Thymus (tissue), 11 donors: ENCODE measurements at regions not wholly inside any gene's neighbourhood (a gene's known extent, or its start where the extent isn't known, plus 50 kb on each side); places are given as distances from the start of the nearest gene placed in this dataset.

Experiments
- DNase-seq, 9 donors: peaks; one replicate each; pipeline ENCODE4 v3.0.0-alpha.2; 2013; ENCODE audit warnings: low spot score in 9 of 9, low read depth in 6 of 9, missing footprints in 1 of 9
- H3K27ac ChIP-seq, 2 donors: one replicate each; pipeline ENCODE4 v1.5.1; 2013; ENCODE audit warnings: control low read depth in 1 of 2, low read depth in 1 of 2, low read length in 1 of 2, mild to moderate bottlenecking in 1 of 2, moderate library complexity in 1 of 2
- H3K27me3 ChIP-seq, 2 donors: one replicate each; pipeline ENCODE4 v1.5.1; 2013; ENCODE audit warnings: low read length in 1 of 2; ENCODE audit not compliant: control insufficient read depth in 2 of 2, insufficient read depth in 1 of 2
- H3K36me3 ChIP-seq, 2 donors: one replicate each; pipeline ENCODE4 v1.5.1; 2013; ENCODE audit warnings: low read length in 1 of 2, mild to moderate bottlenecking in 1 of 2, moderate library complexity in 1 of 2; ENCODE audit not compliant: control insufficient read depth in 2 of 2, insufficient read depth in 2 of 2
- H3K4me1 ChIP-seq, 2 donors: one replicate each; pipeline ENCODE4 v1.5.1; 2013; ENCODE audit warnings: low read length in 2 of 2; ENCODE audit not compliant: control insufficient read depth in 2 of 2, insufficient read depth in 2 of 2
- H3K4me3 ChIP-seq, 2 donors: one replicate each; pipeline ENCODE4 v1.5.1; 2013; ENCODE audit warnings: low read length in 2 of 2, control low read depth in 1 of 2, mild to moderate bottlenecking in 1 of 2
- H3K9me3 ChIP-seq, 2 donors: one replicate each; pipeline ENCODE4 v1.5.1; 2013; ENCODE audit warnings: low read length in 1 of 2, mild to moderate bottlenecking in 1 of 2; ENCODE audit not compliant: control insufficient read depth in 2 of 2, insufficient read depth in 1 of 2
- WGBS: extraction: QIAGEN DNeasy Blood & Tissue Kit; methylation state at CpG from one replicate; pipeline ENCODE4 v1.1.7; 2013; 5-methylcytosine and 5-hydroxymethylcytosine counted together
- donor health status: healthy.

DNA sequence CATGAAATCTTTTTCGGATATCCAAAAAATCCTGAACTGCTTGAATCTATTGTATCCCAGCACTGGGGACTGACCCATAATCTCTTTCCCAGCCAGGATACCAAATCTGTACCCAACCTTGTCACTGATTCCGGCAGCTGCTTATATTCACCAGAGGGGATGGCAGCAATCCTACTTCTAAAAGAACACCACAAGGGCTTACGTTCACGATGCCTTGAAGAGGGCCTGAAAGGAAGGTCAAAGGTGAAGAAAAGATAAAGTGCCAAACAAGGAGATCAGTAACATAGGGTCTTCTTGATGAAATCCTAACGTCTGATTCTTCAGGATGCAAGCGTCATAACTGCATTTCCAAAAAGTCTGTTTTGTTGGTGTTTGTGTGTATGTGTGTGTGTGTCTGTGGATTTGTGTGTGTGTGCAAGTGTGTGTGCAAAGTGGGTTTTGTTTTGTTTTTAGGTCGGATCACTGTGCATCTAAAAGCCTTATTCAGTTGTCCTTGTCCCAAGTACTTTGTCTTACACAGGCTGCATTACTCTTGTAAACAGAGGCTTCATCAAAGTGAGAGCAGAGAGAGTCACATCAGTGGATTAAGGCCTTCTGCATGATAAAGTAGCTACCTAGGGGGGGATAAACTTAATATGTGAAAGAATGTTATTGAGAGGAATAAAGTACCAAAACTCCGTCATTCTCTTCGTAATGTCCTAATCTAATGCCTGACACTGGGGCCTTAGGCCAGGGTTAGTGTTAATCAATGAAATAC lies 179.3 kb downstream of the BARHL2 start:
- Histone ChIP-seq H3K36me3 (no peaks in the 10 kb centered on the region), H3K27me3 (no peaks in the 10 kb centered on the region), H3K4me1 (no peaks in the 10 kb centered on the region), H3K4me3 (no peak overlapping the region), H3K27ac (no peak overlapping the region), H3K9me3 (no peaks in the 10 kb centered on the region)
- no peak for DNase-seq
- WGBS, result 87% methylated on average over 9 of the region's 9 CpGs

DNA sequence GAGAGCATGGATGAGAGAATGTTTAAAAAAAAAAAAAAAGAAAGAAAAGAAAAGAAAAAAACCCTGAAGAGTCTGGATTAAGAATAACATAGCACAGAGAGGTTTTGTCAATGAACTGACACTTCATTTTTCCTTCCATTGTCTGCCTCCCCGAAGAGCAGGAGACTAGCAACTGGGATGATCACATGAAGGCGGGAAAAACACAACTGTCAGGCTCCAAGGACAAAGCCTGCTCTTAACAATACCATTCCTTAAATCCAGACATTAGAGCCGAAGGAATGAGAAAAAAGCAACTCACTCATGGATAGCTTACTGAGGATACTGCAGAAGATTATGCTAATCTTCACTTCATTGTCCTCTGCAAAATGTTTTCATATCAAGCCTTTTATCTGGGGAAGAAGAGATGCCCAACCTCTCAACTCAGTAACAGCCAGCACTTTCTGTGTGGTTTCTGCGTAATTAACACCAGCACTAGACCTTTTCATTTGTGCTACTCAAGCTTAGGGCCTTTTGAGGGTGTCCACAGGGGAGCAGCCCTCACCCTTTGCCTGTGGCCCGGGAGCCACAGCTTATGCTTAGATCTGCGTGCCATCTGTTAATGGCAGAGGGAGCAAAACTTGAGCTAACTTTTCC lies 182.3 kb downstream of the BARHL2 start:
- Histone ChIP-seq H3K27ac (no peak overlapping the region), H3K4me3 (no peak overlapping the region), H3K36me3 (no peaks in the 10 kb centered on the region), H3K27me3 (no peaks in the 10 kb centered on the region), H3K4me1 (no peaks in the 10 kb centered on the region), H3K9me3 (no peaks in the 10 kb centered on the region)
- no peak for DNase-seq
- WGBS, result 72% methylated on average over 6 of the region's 6 CpGs

DNA sequence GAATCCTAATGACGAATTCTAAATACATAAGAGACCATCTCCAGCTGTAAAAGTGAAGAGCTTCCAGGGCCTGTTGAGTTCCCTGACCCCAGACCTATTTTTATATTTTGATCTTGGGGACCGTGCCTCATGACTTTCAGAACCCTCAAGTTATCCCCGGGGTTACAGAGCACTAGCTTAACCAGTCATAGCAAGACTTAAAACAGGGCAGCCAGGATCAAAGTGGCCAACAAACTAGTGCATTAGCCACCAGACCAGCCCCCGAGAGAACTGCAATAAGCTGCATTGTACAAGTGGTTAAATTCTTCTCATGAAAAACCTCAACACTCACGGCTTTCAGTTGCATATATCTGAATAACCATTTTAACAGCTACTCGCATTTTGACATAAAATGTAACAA lies 183.0 kb downstream of the BARHL2 start:
- WGBS, result 92% methylated on average over 6 of the region's 6 CpGs

DNA sequence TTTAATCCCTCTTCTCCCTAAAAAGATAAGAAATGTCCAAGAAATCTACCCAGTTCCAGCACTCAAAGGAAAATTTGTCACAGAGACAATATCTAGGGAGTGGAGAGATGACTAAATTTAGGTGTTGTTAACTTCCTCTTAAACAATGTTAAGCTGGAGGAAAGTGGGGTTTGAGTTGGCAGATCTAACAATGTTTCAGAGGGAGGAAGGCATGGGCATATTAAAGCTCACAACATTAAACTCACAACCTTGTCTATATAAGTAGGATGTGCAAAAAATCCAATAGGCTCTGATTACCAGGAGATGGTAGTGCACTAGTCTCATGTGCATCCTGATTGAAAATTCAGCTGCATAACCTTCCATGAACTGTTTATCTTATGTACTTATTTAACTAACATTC lies 190.1 kb downstream of the BARHL2 start:
- no peaks in the 10 kb centered on the region for H3K4me1 ChIP-seq
- no peaks in the 10 kb centered on the region for H3K27me3 ChIP-seq
- no peak overlapping the region for H3K27ac ChIP-seq
- no peak overlapping the region for H3K4me3 ChIP-seq
- DNase-seq, result no peak
- H3K36me3 ChIP-seq, result no peaks in the 10 kb centered on the region
- H3K9me3 ChIP-seq, result no peaks in the 10 kb centered on the region

More for the DNA sequence above, 183.0 kb downstream of the BARHL2 start:
- DNase-seq, result no peak
- no peaks in the 10 kb centered on the region for H3K9me3 ChIP-seq
- no peaks in the 10 kb centered on the region for H3K27me3 ChIP-seq
- H3K4me3 ChIP-seq, result no peak overlapping the region
- H3K4me1 ChIP-seq, result no peaks in the 10 kb centered on the region
- no peaks in the 10 kb centered on the region for H3K36me3 ChIP-seq
- no peak overlapping the region for H3K27ac ChIP-seq

DNA sequence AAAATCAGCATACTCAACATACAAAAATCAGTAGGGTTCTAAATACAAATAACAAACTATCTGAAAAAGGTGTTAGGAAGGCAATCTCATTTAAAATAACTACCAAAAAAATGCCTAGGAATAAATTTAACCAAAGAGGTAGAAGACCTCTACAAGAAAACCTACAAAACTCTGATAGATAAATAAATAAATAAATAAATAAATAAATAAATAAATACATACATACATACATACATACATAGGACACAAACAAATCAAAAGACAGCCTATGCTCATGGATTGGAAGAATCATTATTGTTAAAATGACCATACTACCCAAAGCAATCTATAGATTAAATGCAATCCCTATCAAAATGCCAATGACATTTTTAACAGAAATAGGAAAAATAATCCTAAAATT lies 194.7 kb downstream of the BARHL2 start:
- no peak overlapping the region for H3K27ac ChIP-seq
- DNase-seq, result no peak

DNA sequence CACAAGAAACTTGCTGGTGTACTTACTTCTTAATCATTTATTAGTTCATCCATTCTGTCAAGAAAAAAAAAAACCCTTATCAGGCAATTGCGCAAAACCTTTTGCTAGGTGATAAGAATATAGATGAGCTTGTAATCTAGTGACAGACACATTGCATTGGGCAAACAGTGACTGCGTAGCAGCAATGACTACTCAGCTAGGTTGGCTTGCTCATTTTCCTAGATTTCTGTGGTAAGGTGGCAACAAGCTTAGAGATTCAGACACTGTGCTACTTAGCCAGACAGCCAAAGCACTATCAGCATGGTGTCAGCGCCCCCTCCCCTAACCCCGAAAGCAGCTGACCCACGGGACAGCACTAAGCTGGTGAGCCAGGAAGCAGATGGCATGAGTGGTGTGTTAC lies 203.1 kb downstream of the BARHL2 start:
- WGBS, result 90% methylated on average over 5 of the region's 5 CpGs
- no peak for DNase-seq
- H3K27me3 ChIP-seq, result no peaks in the 10 kb centered on the region

More for the DNA sequence above, 194.7 kb downstream of the BARHL2 start:
- H3K27me3 ChIP-seq, result no peaks in the 10 kb centered on the region
- no peak overlapping the region for H3K4me3 ChIP-seq
- H3K4me1 ChIP-seq, result no peaks in the 10 kb centered on the region
- no peaks in the 10 kb centered on the region for H3K36me3 ChIP-seq
- H3K9me3 ChIP-seq, result no peaks in the 10 kb centered on the region

DNA sequence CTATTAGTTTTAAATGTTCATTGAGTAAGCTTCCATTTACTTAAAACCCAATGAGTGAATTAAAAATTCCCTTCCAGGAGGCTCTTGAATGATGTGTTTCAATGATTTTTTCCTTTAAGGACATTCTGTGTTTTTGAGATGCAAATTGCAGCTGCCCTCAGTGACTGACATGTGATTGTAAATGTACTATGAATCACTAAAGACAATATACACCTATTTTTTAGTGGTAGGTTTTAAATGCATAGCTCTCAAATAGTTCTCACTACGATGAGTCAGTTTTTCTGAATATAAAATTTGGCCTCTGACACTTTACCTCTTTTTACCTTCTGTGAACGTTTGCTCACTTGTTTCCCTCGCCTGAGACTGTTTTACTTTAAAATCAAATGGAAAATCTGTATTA lies 204.7 kb downstream of the BARHL2 start:
- Histone ChIP-seq H3K27me3 (no peaks in the 10 kb centered on the region), H3K27ac (no peak overlapping the region), H3K36me3 (no peaks in the 10 kb centered on the region), H3K4me1 (no peaks in the 10 kb centered on the region), H3K9me3 (no peaks in the 10 kb centered on the region), H3K4me3 (no peak overlapping the region)
- WGBS, result 91% methylated on average over 3 of the region's 3 CpGs
- no peak for DNase-seq

More for the DNA sequence above, 203.1 kb downstream of the BARHL2 start:
- H3K4me1 ChIP-seq, result no peaks in the 10 kb centered on the region
- H3K4me3 ChIP-seq, result no peak overlapping the region
- H3K9me3 ChIP-seq, result no peaks in the 10 kb centered on the region
- H3K27ac ChIP-seq, result no peak overlapping the region
- no peaks in the 10 kb centered on the region for H3K36me3 ChIP-seq

DNA sequence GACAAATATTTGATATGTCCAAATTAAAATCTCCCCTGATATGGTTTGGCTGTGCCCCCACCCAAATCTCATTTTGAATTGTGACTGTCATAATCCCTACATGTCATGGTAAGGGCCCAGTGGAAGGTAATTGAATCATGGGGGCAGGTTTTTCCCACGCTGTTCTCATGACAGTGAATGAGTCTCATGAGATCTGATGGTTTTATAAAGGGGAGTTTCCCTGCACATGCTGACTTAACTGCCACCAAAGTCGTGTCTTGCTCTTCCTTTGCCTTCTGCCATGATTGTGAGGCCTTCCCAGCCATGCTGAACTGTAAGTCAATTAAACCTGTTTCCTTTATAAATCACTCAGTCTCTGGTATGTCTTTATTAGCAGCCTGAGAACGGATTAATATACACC lies 207.0 kb downstream of the BARHL2 start:
- DNase-seq, result no peak
- Histone ChIP-seq H3K4me1 (no peaks in the 10 kb centered on the region), H3K9me3 (no peaks in the 10 kb centered on the region), H3K27ac (no peak overlapping the region), H3K4me3 (no peak overlapping the region), H3K27me3 (no peaks in the 10 kb centered on the region), H3K36me3 (no peaks in the 10 kb centered on the region)
- 86% methylated on average over 3 of the region's 3 CpGs for WGBS

DNA sequence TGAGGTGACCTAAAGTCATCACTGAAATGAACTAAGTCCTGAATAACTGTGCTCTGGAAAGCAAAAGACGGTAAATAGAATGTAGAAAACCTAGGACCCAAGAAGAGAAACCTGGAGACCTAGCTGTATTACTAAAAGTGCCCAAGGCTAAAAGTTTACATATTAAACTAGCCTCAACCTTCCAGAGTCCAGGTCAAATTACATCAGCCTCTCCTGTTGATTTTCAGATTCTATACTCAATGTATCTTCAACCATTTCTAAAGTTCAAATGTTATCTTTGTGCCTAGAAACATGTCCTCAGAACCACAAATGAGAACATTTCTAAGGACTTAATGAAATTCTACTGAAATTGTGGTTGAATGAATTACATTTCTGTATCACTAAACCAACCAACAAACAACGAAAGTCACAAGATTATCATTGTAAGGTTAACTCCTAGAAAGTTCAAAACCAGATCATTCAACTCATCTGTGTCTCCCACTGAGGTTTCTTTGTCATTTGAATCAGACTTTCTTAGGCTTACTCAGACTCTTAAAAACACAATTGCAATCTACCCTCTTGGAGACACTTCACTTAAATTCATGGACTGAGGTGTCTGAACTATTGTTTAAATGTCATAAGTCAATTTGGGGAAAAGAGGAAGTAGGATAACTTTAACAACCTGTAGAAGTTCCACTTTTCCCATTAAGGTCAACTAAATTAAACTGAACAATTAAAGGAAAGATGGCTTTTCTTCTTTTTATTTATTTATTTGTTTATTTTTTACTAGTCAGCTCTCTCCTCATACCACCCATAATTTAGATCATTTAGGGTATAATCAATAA lies 207.7 kb downstream of the BARHL2 start:
- Histone ChIP-seq H3K36me3 (no peaks in the 10 kb centered on the region), H3K4me3 (no peak overlapping the region), H3K9me3 (no peaks in the 10 kb centered on the region), H3K4me1 (no peaks in the 10 kb centered on the region), H3K27me3 (no peaks in the 10 kb centered on the region), H3K27ac (no peak overlapping the region)
- DNase-seq, result no peak
- 96% methylated on average over 2 of the region's 2 CpGs for WGBS
